Activated gamma-delta T cell (primary cell): ENCODE measurements at regions not wholly inside any gene's neighbourhood (a gene's known extent, or its start where the extent isn't known, plus 50 kb on each side); places are given as distances from the start of the nearest gene placed in this dataset.

Source experiments
- DNase-seq: peaks from one replicate; lab custom pipeline; 2025; lab: John Stamatoyannopoulos, UW

DNA sequence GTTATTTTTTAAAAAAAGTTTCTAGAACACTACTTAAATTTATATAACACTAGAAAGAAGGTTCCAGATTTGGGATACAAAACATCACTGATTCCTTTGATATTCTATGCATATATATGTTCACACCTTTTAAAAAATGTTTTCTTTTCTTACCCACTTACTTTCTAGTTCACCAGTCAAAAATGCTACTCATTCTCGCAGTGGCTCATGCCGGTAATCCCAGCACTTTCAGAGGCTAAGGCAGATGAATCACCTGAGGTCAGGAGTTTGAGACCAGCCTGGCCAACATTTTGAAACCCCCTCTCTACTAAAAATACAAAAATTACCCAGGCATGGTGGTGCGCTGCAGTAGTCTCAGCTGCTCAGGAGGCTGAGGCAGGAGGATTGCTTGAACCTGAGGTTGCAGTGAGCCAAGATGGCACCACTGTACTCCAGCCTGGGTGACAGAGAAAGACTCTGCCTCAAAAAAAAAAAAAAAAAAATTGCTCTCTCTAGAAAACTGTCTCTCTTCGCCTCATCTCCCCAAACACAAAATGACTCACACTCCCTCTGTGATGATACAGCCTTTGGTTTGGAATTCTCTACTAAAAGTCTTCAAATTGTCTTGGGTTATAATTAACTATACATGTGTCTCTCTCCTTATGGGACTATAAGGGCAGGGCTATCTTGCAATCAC is 52.6 kb upstream of the TGFBR2 start:
- no peak for DNase-seq

DNA sequence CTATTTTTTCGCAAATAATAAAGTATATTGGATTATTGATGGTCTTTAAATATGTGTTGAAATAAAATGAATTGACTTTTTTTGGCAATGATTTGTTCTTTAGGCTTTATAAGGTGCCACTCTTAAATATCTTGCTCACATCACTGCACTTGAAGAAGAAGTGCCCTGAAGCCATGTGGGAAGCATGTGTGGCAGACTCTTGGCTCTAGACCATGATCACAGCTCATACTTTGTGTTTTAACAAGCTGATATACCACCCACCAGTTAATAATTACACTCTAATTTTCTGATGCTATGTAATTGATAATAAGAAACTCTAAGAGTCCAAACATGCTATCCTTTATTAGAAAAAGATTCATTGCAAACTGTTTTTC is 52.1 kb upstream of the TGFBR2 start:
- DNase-seq: no peak

DNA sequence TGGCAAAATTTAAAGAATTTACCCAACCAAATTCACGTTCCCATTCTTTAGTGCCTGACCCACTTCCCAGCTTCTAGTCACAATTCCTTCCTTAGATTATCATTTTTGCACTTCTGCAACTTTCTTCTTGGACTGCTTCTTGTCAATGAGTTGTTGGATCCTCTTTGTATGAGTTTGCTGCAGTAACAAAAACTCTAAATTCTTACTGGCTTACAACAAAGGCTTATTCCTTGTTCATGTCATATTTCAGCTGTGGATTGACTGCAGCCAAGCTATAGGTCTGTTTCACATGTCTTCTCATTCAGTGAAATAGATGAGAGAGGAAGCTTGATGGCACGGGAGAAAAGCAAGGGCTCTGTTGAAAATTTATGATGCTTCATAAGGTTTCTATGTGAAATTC is 50.4 kb upstream of the TGFBR2 start:
- DNase-seq: no peak
